GM23248 (cell line): ENCODE measurements at regions not wholly inside any gene's neighbourhood (a gene's known extent, or its start where the extent isn't known, plus 50 kb on each side); places are given as distances from the start of the nearest gene placed in this dataset.
A peak's percentile ranks its signal among the peaks of the same experiment; 100 is the strongest.

ENCODE experiments used
- DNase-seq: peaks from one replicate; pipeline ENCODE4 v3.0.0-alpha.2; 2015
- H2AFZ ChIP-seq: fragments of 200-600 bp; sonication (generic); 2 replicates; pipeline ENCODE4 v1.6.1; 2016; ENCODE audit warnings: antibody characterized with exemption
- H3F3A ChIP-seq: fragments of 200-600 bp; sonication (generic); 2 replicates; pipeline ENCODE4 v1.6.1; 2016; ENCODE audit warnings: mild to moderate bottlenecking, antibody characterized with exemption, mixed run types; ENCODE audit not compliant: insufficient read depth
- H3K27ac ChIP-seq: fragments of 200-600 bp; sonication (generic); 2 replicates; pipeline ENCODE4 v1.5.1; 2016; ENCODE audit warnings: mild to moderate bottlenecking
- H3K27me3 ChIP-seq: fragments of 200-600 bp; sonication (generic); replicated peaks from 2 replicates; pipeline ENCODE4 v1.6.1; 2016; ENCODE audit warnings: mild to moderate bottlenecking; ENCODE audit not compliant: insufficient read depth
- H3K36me3 ChIP-seq: fragments of 200-600 bp; sonication (generic); 2 replicates; pipeline ENCODE4 v1.6.1; 2016; ENCODE audit warnings: low read depth, mild to moderate bottlenecking
- H3K4me1 ChIP-seq: fragments of 200-600 bp; sonication (generic); 2 replicates; pipeline ENCODE4 v1.6.1; 2016; ENCODE audit warnings: mild to moderate bottlenecking; ENCODE audit not compliant: insufficient read depth
- H3K4me2 ChIP-seq: fragments of 200-600 bp; sonication (generic); one replicate; pipeline ENCODE4 v1.6.1; 2016; ENCODE audit warnings: mild to moderate bottlenecking; ENCODE audit not compliant: unreplicated experiment
- H3K4me3 ChIP-seq: fragments of 200-600 bp; sonication (generic); 2 replicates; pipeline ENCODE4 v1.5.1; 2016; ENCODE audit warnings: mild to moderate bottlenecking
- H3K79me2 ChIP-seq: fragments of 200-600 bp; sonication (generic); 2 replicates; pipeline ENCODE4 v1.6.1; 2016; ENCODE audit warnings: mild to moderate bottlenecking; ENCODE audit not compliant: insufficient read depth
- H3K9ac ChIP-seq: fragments of 200-600 bp; sonication (generic); 2 replicates; pipeline ENCODE4 v1.6.1; 2016; ENCODE audit warnings: mild to moderate bottlenecking
- H3K9me2 ChIP-seq: fragments of 200-600 bp; sonication (generic); 2 replicates; pipeline ENCODE4 v1.6.1; 2016; ENCODE audit warnings: mixed run types, mild to moderate bottlenecking, moderate library complexity; ENCODE audit not compliant: insufficient read depth
- H3K9me3 ChIP-seq: fragments of 200-600 bp; sonication (generic); one replicate; pipeline ENCODE4 v1.6.1; 2017; ENCODE audit warnings: low read depth
- H4K20me1 ChIP-seq: fragments of 200-600 bp; sonication (generic); 2 replicates; pipeline ENCODE4 v1.6.0; 2016; ENCODE audit not compliant: insufficient read depth
- EZH2 ChIP-seq: fragments of 200-600 bp; sonication (generic); IDR thresholded peaks from 2 replicates; pipeline ENCODE4 v1.6.1; 2018; ENCODE audit warnings: antibody characterized with exemption, mild to moderate bottlenecking; ENCODE audit not compliant: insufficient read depth, poor library complexity, severe bottlenecking
- EZH2phosphoT487 ChIP-seq: fragments of 200-600 bp; sonication (generic); IDR thresholded peaks from 2 replicates; pipeline ENCODE4 v1.6.1; 2018; ENCODE audit warnings: antibody characterized with exemption, moderate library complexity, mild to moderate bottlenecking, low read depth; ENCODE audit not compliant: insufficient read depth
- WGBS, 2 experiments: methylation state at CpG; one replicate each; pipeline ENCODE4 v1.1.6; 2015 to 2017; ENCODE audit warnings: low lambda C conversion rate in 2 of 2, low coverage in 1 of 2; ENCODE audit errors: missing lambda C conversion rate in 2 of 2; 5-methylcytosine and 5-hydroxymethylcytosine counted together
- in situ Hi-C: fragments of 300-500 bp; cut with MboI; formaldehyde crosslinking; loops from 2 replicates; pipeline ENCODE4 v1.15.0; 2020

- Histone ChIP-seq H3K4me3 (no peak overlapping the region), H3F3A (no peaks in the 10 kb centered on the region), H3K36me3 (no peaks in the 10 kb centered on the region), H3K27me3 (no peaks in the 10 kb centered on the region), H3K79me2 (no peaks in the 10 kb centered on the region), H2AFZ (0 out of 2 replicates have a peak overlapping the region, but pooled peaks have one; percentile 35), H3K27ac (no peak overlapping the region), H3K4me2 (no peak overlapping the region), H3K4me1 (no peaks in the 10 kb centered on the region), H3K9me2 (0 out of 2 replicates have a peak, but pooled peaks cover 4% of the 10 kb centered on the region), H3K9ac (no peak overlapping the region), H3K9me3 (no peaks in the 10 kb centered on the region), H4K20me1 (no peaks in the 10 kb centered on the region)
- DNase-seq: no peak
- WGBS, 2 experiments: 69 to 72% methylated on average over 2 of the region's 2 CpGs
- in situ Hi-C loops: no loop called here
- TF ChIP-seq EZH2 (no peak), EZH2phosphoT487 (no peak)
Measured at GRCh38 chr18:29056800-29057199, 879.9 kb upstream of the CDH2 start.

- Histone ChIP-seq H3K9ac (no peak overlapping the region), H3K4me1 (no peaks in the 10 kb centered on the region), H3K4me2 (no peak overlapping the region), H3K9me2 (no peaks in the 10 kb centered on the region; the same call in 1 of the 2 replicates), H3K9me3 (no peaks in the 10 kb centered on the region), H3F3A (no peaks in the 10 kb centered on the region), H3K27ac (no peak overlapping the region), H3K4me3 (no peak overlapping the region), H3K27me3 (no peaks in the 10 kb centered on the region), H3K36me3 (no peaks in the 10 kb centered on the region), H4K20me1 (no peaks in the 10 kb centered on the region), H2AFZ (no peak overlapping the region), H3K79me2 (no peaks in the 10 kb centered on the region)
- TF ChIP-seq EZH2phosphoT487: no peak
- TF ChIP-seq EZH2: no peak
- no peak for DNase-seq
- in situ Hi-C loops: no loop called here
- 35 to 68% methylated on average over 1 of the region's 1 CpG for WGBS, 2 experiments
Measured at GRCh38 chr18:29041976-29042375, 865.0 kb upstream of the CDH2 start.

GRCh38 chr18:29034113-29034856, 857.4 kb upstream of the CDH2 start:
- in situ Hi-C loops: no loop called here
- Histone ChIP-seq H3F3A (peaks cover 4% of the 10 kb centered on the region; the same call in 1 of the 2 replicates), H3K4me1 (no peaks in the 10 kb centered on the region), H3K9me2 (no peaks in the 10 kb centered on the region), H3K4me3 (no peak overlapping the region), H3K9ac (no peak overlapping the region), H3K9me3 (no peaks in the 10 kb centered on the region), H4K20me1 (no peaks in the 10 kb centered on the region), H2AFZ (0 out of 2 replicates have a peak overlapping the region, but pooled peaks have one; percentile 10), H3K27ac (no peak overlapping the region), H3K79me2 (no peaks in the 10 kb centered on the region), H3K4me2 (no peak overlapping the region), H3K27me3 (no peaks in the 10 kb centered on the region), H3K36me3 (no peaks in the 10 kb centered on the region)
- 65% methylated on average over 3 of the region's 3 CpGs for WGBS, 2 experiments
- TF ChIP-seq EZH2phosphoT487: no peak
- no peak for TF ChIP-seq EZH2
- peak; percentile 15 for DNase-seq

- no peak overlapping the region for H3K4me3 ChIP-seq
- H3K4me2 ChIP-seq: no peak overlapping the region
- no peaks in the 10 kb centered on the region for H3K4me1 ChIP-seq
- H3K27ac ChIP-seq: no peak overlapping the region
- no peaks in the 10 kb centered on the region for H3K79me2 ChIP-seq
- no peak overlapping the region for H3K9ac ChIP-seq
- H3F3A ChIP-seq: no peaks in the 10 kb centered on the region
- TF ChIP-seq EZH2: no peak
- TF ChIP-seq EZH2phosphoT487: no peak
- no peak for DNase-seq
- in situ Hi-C loops: no loop called here
- WGBS, 2 experiments: 88 to 90% methylated on average over 1 of the region's 1 CpG
- no peaks in the 10 kb centered on the region for H3K9me2 ChIP-seq
- H3K36me3 ChIP-seq: no peaks in the 10 kb centered on the region
- H4K20me1 ChIP-seq: no peaks in the 10 kb centered on the region
- no peaks in the 10 kb centered on the region for H3K27me3 ChIP-seq
- H2AFZ ChIP-seq: no peak overlapping the region
- no peaks in the 10 kb centered on the region for H3K9me3 ChIP-seq
Measured at GRCh38 chr18:29028560-29028959, 851.6 kb upstream of the CDH2 start.

- Histone ChIP-seq H4K20me1 (no peaks in the 10 kb centered on the region), H3K27ac (no peak overlapping the region), H2AFZ (no peak overlapping the region), H3K4me3 (no peak overlapping the region), H3K4me2 (no peak overlapping the region), H3F3A (no peaks in the 10 kb centered on the region), H3K9me2 (no peaks in the 10 kb centered on the region), H3K36me3 (no peaks in the 10 kb centered on the region), H3K4me1 (no peaks in the 10 kb centered on the region), H3K79me2 (no peaks in the 10 kb centered on the region), H3K9me3 (no peaks in the 10 kb centered on the region), H3K27me3 (no peaks in the 10 kb centered on the region), H3K9ac (no peak overlapping the region)
- in situ Hi-C loops: no loop called here
- no peak for DNase-seq
- TF ChIP-seq EZH2 (no peak), EZH2phosphoT487 (no peak)
Measured at GRCh38 chr18:29018976-29019375, 842.0 kb upstream of the CDH2 start.
